Cardiac fibroblast (primary cell): ENCODE measurements at regions not wholly inside any gene's neighbourhood (a gene's known extent, or its start where the extent isn't known, plus 50 kb on each side); places are given as distances from the start of the nearest gene placed in this dataset.

Experiments
- DNase-seq, 2 donors: peaks; one replicate each; pipeline versions ENCODE4 v3.0.0 to v3.0.0-alpha.2; 2010; ENCODE audit warnings: low read depth in 2 of 2
- H3K4me3 ChIP-seq, 2 donors: replicated peaks in 1 of 2; 1 replicate in 1 of 2; 2 replicates in 1 of 2; pipeline ENCODE4 v1.5.1; 2011; ENCODE audit warnings: low read depth in 2 of 2, low read length in 2 of 2, mild to moderate bottlenecking in 2 of 2, moderate library complexity in 1 of 2
- TF ChIP-seq, protein P1 (sequence below): IDR thresholded peaks from one replicate; pipeline ENCODE4 v1.5.1; 2011; ENCODE audit warnings: low read depth, mild to moderate bottlenecking, low read length, inconsistent platforms

DNA sequence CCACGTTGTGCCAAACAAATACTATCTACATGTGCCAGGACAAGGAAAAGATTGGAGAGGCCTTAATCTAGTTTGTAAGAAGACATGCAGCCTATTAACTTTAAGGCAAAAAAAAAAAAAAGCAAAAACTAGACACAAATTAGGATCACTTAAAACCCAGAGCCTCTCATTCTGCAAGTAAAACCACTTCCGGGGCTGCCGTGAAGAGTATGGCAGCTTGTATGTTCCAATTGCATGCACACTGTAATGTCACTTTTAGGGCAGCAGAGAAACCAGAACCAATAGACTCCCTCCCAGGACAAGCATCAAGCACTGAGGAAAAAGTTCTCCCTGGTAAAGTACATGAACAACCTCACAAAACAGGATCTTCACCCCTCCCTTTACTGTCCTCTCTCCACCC, 70.6 kb downstream of the RSL24D1 start:
- no peak for DNase-seq
- TF ChIP-seq, protein P1, sequence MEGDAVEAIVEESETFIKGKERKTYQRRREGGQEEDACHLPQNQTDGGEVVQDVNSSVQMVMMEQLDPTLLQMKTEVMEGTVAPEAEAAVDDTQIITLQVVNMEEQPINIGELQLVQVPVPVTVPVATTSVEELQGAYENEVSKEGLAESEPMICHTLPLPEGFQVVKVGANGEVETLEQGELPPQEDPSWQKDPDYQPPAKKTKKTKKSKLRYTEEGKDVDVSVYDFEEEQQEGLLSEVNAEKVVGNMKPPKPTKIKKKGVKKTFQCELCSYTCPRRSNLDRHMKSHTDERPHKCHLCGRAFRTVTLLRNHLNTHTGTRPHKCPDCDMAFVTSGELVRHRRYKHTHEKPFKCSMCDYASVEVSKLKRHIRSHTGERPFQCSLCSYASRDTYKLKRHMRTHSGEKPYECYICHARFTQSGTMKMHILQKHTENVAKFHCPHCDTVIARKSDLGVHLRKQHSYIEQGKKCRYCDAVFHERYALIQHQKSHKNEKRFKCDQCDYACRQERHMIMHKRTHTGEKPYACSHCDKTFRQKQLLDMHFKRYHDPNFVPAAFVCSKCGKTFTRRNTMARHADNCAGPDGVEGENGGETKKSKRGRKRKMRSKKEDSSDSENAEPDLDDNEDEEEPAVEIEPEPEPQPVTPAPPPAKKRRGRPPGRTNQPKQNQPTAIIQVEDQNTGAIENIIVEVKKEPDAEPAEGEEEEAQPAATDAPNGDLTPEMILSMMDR: no peak
- H3K4me3 ChIP-seq: no peak overlapping the region

DNA sequence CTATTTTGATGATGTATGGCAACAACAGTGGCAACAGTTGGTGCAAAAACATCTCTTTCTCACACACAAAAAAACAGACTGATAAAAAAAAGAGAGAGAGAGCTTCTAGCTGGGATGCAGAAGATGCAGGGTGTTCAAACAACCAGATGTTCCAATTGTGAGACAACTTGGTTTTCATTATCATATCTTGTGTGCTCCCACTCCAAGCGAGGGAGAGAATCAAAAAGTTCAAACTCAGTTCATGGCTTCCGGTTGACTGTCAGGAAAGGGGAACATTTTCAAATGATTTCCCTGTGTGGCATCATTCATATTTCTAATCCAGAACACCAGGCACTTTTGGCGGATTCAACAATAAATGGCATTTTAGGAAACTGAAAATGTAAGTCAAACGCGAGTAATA, 72.1 kb downstream of the RSL24D1 start:
- H3K4me3 ChIP-seq: no peak overlapping the region
- TF ChIP-seq, protein P1: no peak
- peak in 1 of 2 donors; percentile 10 for DNase-seq

DNA sequence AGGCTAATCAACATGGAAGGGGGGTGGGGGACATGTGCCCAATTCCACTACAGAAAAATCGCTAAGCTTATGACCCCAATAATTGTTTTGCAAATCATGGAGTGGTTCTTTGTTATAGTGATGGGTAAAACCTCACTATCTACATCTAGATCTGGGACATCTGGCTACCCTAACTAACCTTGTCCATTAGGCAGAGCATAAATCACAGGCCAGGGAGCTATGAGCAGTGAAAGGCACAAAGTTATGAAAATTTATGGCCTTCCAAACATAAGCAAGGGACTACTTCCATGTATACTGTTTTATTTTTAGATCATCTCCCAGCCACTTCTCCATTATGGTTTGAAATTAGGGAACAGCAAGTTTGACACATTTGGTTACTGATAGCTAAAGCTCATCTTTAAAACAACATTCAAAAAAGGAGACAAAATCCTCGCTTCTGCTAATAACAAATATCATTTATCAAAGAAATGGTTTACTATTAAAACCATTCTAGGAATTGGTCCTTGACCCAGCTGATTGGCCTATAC, 78.3 kb downstream of the RSL24D1 start:
- no peak for DNase-seq
- TF ChIP-seq, protein P1: no peak
- H3K4me3 ChIP-seq: no peak overlapping the region

DNA sequence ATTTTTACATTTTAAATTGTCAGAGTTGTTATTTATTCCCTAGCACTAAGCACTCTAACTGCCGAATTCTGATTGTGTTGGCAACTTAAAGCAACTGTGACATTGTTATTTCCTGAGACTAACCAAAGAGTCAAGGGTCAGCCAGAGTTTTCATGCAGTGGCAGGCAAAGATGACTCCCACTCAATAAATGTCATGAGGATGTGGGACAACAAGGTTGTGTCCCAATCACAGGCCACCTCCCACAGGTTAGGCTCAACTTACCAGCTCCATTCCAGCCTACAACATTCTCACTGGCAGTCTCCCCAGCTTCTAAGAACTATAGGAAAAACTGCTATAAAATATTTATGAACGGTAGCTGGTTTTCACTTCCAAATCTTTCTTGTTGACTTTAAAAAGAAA, 80.1 kb downstream of the RSL24D1 start:
- DNase-seq: no peak
- TF ChIP-seq, protein P1: no peak
- H3K4me3 ChIP-seq: no peak overlapping the region

DNA sequence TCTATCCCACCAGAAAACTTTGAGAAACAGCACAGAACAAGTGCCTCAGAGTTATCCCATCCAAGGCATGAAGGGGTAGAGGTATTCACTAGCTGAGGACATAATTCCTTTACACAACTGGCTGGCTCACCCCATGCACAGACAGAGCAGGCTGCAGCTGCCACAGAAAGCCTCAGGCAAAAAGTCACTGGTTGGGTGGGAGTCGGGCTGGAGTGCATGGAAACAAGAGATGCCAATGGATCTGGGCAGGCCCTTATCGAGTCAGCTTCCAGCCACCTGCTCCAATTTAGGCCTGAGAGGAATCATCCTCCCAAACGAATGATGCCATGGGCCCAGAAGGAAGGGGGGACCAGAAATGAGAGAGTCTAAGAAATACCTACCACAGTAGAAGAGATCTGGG, 83.0 kb downstream of the RSL24D1 start:
- TF ChIP-seq, protein P1: no peak
- H3K4me3 ChIP-seq: no peak overlapping the region
- DNase-seq: no peak

DNA sequence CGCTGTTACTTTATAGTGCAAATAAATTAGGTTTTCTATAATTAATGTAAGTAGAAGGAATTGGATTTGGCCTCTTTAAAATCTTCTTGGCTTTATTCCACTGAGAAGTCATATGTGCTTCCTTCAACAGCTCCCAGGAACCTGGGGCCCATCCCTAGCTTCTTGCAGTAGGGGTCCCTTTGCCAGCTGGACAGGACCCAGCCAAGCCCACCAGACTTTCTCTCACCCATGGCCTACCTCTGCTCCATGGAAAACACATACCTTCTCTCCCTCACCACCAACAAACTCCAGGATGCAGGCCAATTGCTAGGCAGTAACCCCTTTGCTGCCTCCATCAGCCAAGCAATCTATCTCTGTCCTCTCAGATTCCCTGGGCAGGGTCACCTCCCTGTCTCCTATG, 84.0 kb downstream of the RSL24D1 start:
- no peak for DNase-seq
- H3K4me3 ChIP-seq: no peak overlapping the region
- TF ChIP-seq, protein P1: no peak

DNA sequence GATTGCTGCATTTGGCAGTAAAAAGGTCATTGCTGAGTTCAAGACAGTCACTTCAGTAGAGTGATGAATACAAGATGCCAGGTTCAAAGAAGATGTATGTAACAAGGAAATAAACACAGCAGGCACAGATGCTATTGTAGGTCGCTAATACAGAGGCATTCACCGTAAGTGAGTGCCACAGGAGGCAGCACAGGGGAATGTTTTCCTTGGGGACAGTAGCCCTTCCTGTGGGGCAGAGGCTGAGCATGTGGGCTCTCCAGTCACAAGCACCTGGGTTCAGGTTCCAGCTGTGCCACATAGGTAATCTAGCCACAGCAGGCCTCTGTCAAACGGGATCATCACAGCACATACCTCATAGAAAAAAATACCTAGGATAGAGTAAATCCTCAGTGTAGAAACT, 86.3 kb downstream of the RSL24D1 start:
- DNase-seq: no peak
- no peak overlapping the region for H3K4me3 ChIP-seq
- TF ChIP-seq, protein P1: no peak
